BJ (cell line): ENCODE measurements at regions not wholly inside any gene's neighbourhood (a gene's known extent, or its start where the extent isn't known, plus 50 kb on each side); places are given as distances from the start of the nearest gene placed in this dataset.

Experiments
- CTCF ChIA-PET: fragments of 350-600 bp; formaldehyde crosslinking; extraction: SDS; loops from one replicate; lab custom pipeline; 2021; ENCODE audit warnings: antibody characterized with exemption, inconsistent platforms; lab: Yijun Ruan, JAX
- POLR2A ChIA-PET: fragments of 300-600 bp; sonication (Branson Sonifier 250); formaldehyde crosslinking; extraction: SDS; loops from one replicate; lab custom pipeline; 2021; ENCODE audit warnings: antibody characterized with exemption; lab: Charles Lee
- DNase-seq: peaks from one replicate; pipeline ENCODE4 v3.0.0-alpha.2; 2011; ENCODE audit warnings: low read depth
- H3K27me3 ChIP-seq: 2 replicates; pipeline ENCODE4 v1.6.0; 2011; ENCODE audit warnings: low read length; ENCODE audit not compliant: control insufficient read depth, insufficient read depth
- H3K36me3 ChIP-seq: 2 replicates; pipeline ENCODE4 v1.5.1; 2011; ENCODE audit warnings: low read length; ENCODE audit not compliant: control insufficient read depth, insufficient read depth
- H3K4me3 ChIP-seq: 2 replicates; pipeline ENCODE4 v1.5.1; 2011; ENCODE audit warnings: low read depth, mild to moderate bottlenecking, control low read depth, low read length
- TF ChIP-seq, protein P1 (sequence below): IDR thresholded peaks from 2 replicates; pipeline ENCODE4 v1.5.1; 2011; ENCODE audit warnings: low read depth, mild to moderate bottlenecking, control low read depth, inconsistent platforms, low read length, moderate library complexity; ENCODE audit not compliant: insufficient read depth

DNA sequence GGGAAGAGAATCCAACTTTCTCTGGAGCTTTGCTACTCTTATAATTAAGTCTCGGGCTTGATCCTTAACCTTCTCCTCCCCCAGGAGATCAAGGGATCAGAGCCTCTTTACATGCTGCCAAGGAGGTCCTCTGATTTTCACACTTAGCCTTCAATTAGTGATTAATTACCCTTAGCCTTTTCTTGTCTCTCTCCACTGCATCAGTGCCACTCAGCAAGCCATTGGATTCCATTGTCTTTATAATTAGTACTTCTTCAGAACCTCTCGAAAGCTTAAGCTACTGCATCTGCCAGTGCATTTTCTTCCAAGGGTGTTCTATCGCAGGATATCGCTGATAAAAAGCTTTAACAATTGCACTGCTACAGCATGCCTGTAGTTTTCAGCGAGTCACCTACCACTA is 477.0 kb upstream of the MEIS1 start:
- no peak overlapping the region for H3K4me3 ChIP-seq
- TF ChIP-seq, protein P1, sequence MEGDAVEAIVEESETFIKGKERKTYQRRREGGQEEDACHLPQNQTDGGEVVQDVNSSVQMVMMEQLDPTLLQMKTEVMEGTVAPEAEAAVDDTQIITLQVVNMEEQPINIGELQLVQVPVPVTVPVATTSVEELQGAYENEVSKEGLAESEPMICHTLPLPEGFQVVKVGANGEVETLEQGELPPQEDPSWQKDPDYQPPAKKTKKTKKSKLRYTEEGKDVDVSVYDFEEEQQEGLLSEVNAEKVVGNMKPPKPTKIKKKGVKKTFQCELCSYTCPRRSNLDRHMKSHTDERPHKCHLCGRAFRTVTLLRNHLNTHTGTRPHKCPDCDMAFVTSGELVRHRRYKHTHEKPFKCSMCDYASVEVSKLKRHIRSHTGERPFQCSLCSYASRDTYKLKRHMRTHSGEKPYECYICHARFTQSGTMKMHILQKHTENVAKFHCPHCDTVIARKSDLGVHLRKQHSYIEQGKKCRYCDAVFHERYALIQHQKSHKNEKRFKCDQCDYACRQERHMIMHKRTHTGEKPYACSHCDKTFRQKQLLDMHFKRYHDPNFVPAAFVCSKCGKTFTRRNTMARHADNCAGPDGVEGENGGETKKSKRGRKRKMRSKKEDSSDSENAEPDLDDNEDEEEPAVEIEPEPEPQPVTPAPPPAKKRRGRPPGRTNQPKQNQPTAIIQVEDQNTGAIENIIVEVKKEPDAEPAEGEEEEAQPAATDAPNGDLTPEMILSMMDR: no peak
- DNase-seq: no peak
- no peaks in the 10 kb centered on the region for H3K27me3 ChIP-seq
- ChIA-PET POLR2A (no interaction called here), CTCF (no interaction called here)
- H3K36me3 ChIP-seq: no peaks in the 10 kb centered on the region

DNA sequence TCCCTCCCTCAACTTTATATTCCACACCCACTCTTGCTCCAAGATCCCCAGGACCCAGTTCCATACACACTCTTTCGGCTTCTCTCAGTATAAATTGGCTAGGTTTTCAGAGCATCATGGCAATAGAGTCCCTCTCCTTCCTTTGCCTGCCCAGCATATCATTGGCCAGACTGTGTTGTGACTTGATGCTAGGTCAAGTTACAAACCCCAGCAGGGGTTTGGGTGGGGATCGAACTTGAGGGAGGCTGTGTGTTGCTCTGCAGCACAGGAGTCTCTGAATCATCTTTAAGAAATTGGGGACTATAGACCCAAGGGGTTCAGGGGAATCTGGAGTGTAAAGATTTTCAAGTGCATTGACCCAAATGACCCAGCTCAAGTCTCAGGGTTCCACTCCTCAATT is 477.5 kb upstream of the MEIS1 start:
- POLR2A ChIA-PET: no interaction called here

DNA sequence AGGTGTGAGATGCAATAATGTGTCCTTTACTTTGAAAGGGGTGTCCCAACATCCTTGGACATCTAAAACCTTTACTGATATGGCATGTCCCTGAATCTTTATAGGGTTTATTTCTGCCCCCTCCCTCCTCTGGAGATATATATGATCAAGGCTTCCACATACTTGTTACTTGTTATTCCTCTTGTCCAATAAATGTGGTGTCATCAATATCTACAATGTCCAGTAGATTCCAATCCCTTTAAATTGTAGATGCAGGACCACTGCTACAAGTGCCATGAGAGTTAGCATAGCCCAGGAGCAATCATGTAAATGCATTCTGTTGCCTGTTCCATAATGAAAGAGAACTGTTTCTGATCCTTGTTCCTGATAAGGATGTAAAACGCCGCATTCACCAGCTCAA is 479.7 kb upstream of the MEIS1 start:
- H3K36me3 ChIP-seq: no peaks in the 10 kb centered on the region
- POLR2A ChIA-PET: no interaction called here

More for the DNA sequence above, 477.5 kb upstream of the MEIS1 start:
- Histone ChIP-seq H3K27me3 (no peaks in the 10 kb centered on the region), H3K4me3 (no peak overlapping the region), H3K36me3 (no peaks in the 10 kb centered on the region)
- TF ChIP-seq, protein P1: no peak
- CTCF ChIA-PET: no interaction called here
- DNase-seq: no peak

DNA sequence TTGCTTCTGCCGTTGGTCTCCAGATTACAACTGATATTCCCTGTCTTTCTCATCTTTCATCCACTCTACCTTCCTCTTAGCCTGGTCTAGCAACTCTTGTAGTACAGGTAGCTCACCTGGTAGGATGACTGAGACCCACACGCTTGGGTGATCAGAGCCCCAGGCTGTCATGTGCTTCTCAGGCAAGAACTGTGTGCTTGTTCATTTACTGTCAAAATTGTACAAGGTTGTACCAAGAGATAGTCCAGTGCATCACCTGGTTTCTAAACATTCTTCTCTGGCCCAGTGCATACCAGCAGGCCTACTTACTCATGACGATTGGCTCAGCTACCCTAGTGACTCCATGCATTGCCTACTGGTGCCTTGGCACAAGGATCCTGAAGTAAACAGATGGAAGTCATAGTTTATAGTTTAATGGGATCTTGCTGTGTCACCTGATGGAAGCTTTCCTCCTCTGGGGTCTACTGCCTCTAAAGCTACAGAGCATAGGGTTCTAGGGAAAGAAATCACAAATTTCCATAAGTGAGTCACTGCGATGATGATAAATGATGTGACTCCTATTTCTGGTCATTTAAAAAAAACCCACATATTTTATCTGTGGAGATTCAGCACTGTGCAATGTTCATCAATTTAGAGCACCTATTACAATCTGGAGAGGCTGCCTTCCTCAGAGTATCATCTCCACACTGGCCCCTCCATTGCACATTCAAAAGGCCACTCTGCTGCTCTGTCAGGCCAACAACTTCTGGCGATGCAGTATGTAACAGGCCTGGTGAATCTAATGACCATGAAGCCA is 481.8 kb upstream of the MEIS1 start:
- TF ChIP-seq, protein P1: no peak
- Histone ChIP-seq H3K4me3 (no peak overlapping the region), H3K27me3 (no peaks in the 10 kb centered on the region), H3K36me3 (no peaks in the 10 kb centered on the region)
- no peak for DNase-seq
- ChIA-PET POLR2A (no interaction called here), CTCF (no interaction called here)

More for the DNA sequence above, 479.7 kb upstream of the MEIS1 start:
- H3K27me3 ChIP-seq: no peaks in the 10 kb centered on the region
- DNase-seq: no peak
- CTCF ChIA-PET: no interaction called here
- no peak overlapping the region for H3K4me3 ChIP-seq
- TF ChIP-seq, protein P1: no peak

DNA sequence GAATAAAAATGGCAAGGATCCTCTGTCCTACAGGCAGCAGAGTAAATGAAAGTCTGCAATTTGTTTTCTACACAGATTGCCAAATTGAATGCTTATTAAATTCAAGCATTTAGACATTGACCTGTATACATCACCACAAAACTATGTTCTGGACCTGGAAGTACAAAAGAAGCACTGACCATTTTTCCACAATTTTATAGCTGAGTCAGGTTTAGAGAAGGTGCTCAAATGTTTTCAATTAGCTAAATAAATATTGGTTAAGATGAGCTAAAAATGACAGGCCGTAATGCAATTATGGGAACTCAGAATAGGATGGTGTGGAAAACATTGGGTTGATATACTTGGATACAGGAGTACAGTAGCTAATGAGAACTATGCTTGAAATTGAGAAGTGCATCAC is 490.7 kb upstream of the MEIS1 start:
- no peak overlapping the region for H3K4me3 ChIP-seq
- ChIA-PET POLR2A (no interaction called here), CTCF (no interaction called here)
- TF ChIP-seq, protein P1: no peak
- no peaks in the 10 kb centered on the region for H3K36me3 ChIP-seq
- no peaks in the 10 kb centered on the region for H3K27me3 ChIP-seq
- DNase-seq: no peak
